B cell (primary cell): ENCODE measurements at regions not wholly inside any gene's neighbourhood (a gene's known extent, or its start where the extent isn't known, plus 50 kb on each side); places are given as distances from the start of the nearest gene placed in this dataset.

Source experiments
- ATAC-seq: fragments of 200-7000 bp; cut with Tn5 transposase; one replicate; pipeline ENCODE4 v1.10.0; 2021; ENCODE audit warnings: low read depth, mild to moderate bottlenecking, moderate number of reproducible peaks, moderate library complexity
- CTCF ChIA-PET: fragments of 350-600 bp; sonication (Branson Sonifier 250); formaldehyde crosslinking; loops from one replicate; lab custom pipeline; 2021; ENCODE audit warnings: antibody characterized with exemption, inconsistent platforms; lab: Charles Lee
- POLR2A ChIA-PET: fragments of 350-600 bp; sonication (Branson Sonifier 250); formaldehyde crosslinking; loops from one replicate; lab custom pipeline; 2021; ENCODE audit warnings: antibody characterized with exemption; lab: Charles Lee
- DNase-seq: peaks from one replicate; pipeline ENCODE4 v3.0.0; 2013
- H2AFZ ChIP-seq: 2 replicates; pipeline ENCODE4 v1.6.1; 2012; ENCODE audit warnings: mild to moderate bottlenecking, low read depth, low read length; ENCODE audit not compliant: insufficient read depth, poor library complexity, severe bottlenecking
- H3K27ac ChIP-seq, 2 donors: 1 replicate in 1 of 2; 2 replicates in 1 of 2; pipeline ENCODE4 v1.5.1; 2012 to 2013; ENCODE audit warnings: low read length in 2 of 2, mild to moderate bottlenecking in 2 of 2, moderate library complexity in 1 of 2
- H3K27me3 ChIP-seq, 4 experiments: fragments of 200-600 bp in 1 of 4; sonication (generic) in 1 of 4; replicated peaks in 1 of 4; 1 replicate in 2 of 4; 2 replicates in 2 of 4; pipeline versions ENCODE4 v1.6.1 to v1.7.0; 2013 to 2016; ENCODE audit warnings: low read length in 3 of 4, mild to moderate bottlenecking in 2 of 4, mixed read lengths in 1 of 4, moderate library complexity in 1 of 4; ENCODE audit not compliant: insufficient read depth in 4 of 4, control insufficient read depth in 3 of 4; ENCODE audit errors: control extremely low read depth in 1 of 4
- H3K36me3 ChIP-seq, 2 experiments: replicated peaks in 1 of 2; 1 replicate in 1 of 2; 2 replicates in 1 of 2; pipeline versions ENCODE4 v1.6.1 to v1.7.1; 2013; ENCODE audit warnings: low read length in 1 of 2; ENCODE audit not compliant: insufficient read depth in 2 of 2, control insufficient read depth in 1 of 2; ENCODE audit errors: control extremely low read depth in 1 of 2, extremely low read depth in 1 of 2
- H3K4me1 ChIP-seq, 2 donors: fragments of 200-600 bp in 1 of 2; sonication (generic) in 1 of 2; 1 replicate in 1 of 2; 2 replicates in 1 of 2; pipeline versions ENCODE4 v1.5.1 to v1.6.1; 2013 to 2017; ENCODE audit warnings: low read length in 2 of 2; ENCODE audit not compliant: control insufficient read depth in 2 of 2, insufficient read depth in 2 of 2
- H3K4me2 ChIP-seq: replicated peaks from 2 replicates; pipeline ENCODE3; 2012; ENCODE audit warnings: mild to moderate bottlenecking, low read depth, low read length; ENCODE audit not compliant: poor library complexity, severe bottlenecking
- H3K4me3 ChIP-seq, 5 experiments: fragments of 200-600 bp in 1 of 5; sonication (generic) in 1 of 5; 1 replicate in 3 of 5; 2 replicates in 2 of 5; pipeline versions ENCODE4 v1.5.1 to v1.7.0; 2011 to 2016; ENCODE audit warnings: low read length in 4 of 5, mild to moderate bottlenecking in 4 of 5, low read depth in 2 of 5, control low read depth in 1 of 5, moderate library complexity in 1 of 5; ENCODE audit not compliant: insufficient read depth in 1 of 5; ENCODE audit errors: control extremely low read depth in 1 of 5, extremely low read depth in 1 of 5
- H3K79me2 ChIP-seq: fragments of 200-600 bp; sonication (generic); one replicate; pipeline ENCODE4 v1.6.0; 2016; ENCODE audit warnings: low read length; ENCODE audit not compliant: control insufficient read depth, insufficient read depth
- H3K9ac ChIP-seq: fragments of 200-600 bp; sonication (generic); 2 replicates; pipeline ENCODE4 v1.6.1; 2017; ENCODE audit warnings: mild to moderate bottlenecking, low read length, moderate library complexity
- H3K9me3 ChIP-seq, 3 donors: one replicate each; pipeline versions ENCODE4 v1.6.1 to v1.7.1; 2013; ENCODE audit warnings: low read length in 2 of 3; ENCODE audit not compliant: control insufficient read depth in 2 of 3, insufficient read depth in 1 of 3; ENCODE audit errors: control extremely low read depth in 1 of 3
- H4K20me1 ChIP-seq: 2 replicates; pipeline ENCODE4 v1.6.0; 2012; ENCODE audit warnings: mild to moderate bottlenecking, low read length; ENCODE audit not compliant: insufficient read depth, control insufficient read depth, poor library complexity, severe bottlenecking
- H3K27ac Mint-ChIP-seq: one replicate; pipeline ENCODE4 v1.8.0; 2021; ENCODE audit warnings: mixed read lengths
- H3K27me3 Mint-ChIP-seq: one replicate; pipeline ENCODE4 v1.8.0; 2021; ENCODE audit warnings: mixed read lengths
- H3K4me1 Mint-ChIP-seq: one replicate; pipeline ENCODE4 v1.8.0; 2021; ENCODE audit warnings: mixed read lengths
- H3K4me3 Mint-ChIP-seq: one replicate; pipeline ENCODE4 v1.8.0; 2021; ENCODE audit warnings: mixed read lengths
- H3K9me3 Mint-ChIP-seq: one replicate; pipeline ENCODE4 v1.8.0; 2022; ENCODE audit warnings: mixed read lengths; ENCODE audit not compliant: insufficient read depth
- EZH2 ChIP-seq: IDR thresholded peaks from 2 replicates; pipeline ENCODE4 v1.6.1; 2012; ENCODE audit warnings: borderline replicate concordance, low read depth, mild to moderate bottlenecking, moderate library complexity, low read length; ENCODE audit not compliant: insufficient read depth, poor library complexity, severe bottlenecking
- WGBS: methylation state at CpG from one replicate; pipeline ENCODE4 v1.1.5; 2013; ENCODE audit warnings: missing lambda C conversion rate; ENCODE audit not compliant: insufficient coverage; 5-methylcytosine and 5-hydroxymethylcytosine counted together
- intact Hi-C: fragments of 100-400 bp; cut with micrococcal nuclease; formaldehyde crosslinking; loops from one replicate; pipeline ENCODE4 v1.10.0; 2022
- TF ChIP-seq, protein P1 (sequence below): fragments of 200-600 bp; IDR thresholded peaks from one replicate; pipeline ENCODE4 v1.8.0; 2022; ENCODE audit warnings: antibody characterized with exemption, mild to moderate bottlenecking

DNA sequence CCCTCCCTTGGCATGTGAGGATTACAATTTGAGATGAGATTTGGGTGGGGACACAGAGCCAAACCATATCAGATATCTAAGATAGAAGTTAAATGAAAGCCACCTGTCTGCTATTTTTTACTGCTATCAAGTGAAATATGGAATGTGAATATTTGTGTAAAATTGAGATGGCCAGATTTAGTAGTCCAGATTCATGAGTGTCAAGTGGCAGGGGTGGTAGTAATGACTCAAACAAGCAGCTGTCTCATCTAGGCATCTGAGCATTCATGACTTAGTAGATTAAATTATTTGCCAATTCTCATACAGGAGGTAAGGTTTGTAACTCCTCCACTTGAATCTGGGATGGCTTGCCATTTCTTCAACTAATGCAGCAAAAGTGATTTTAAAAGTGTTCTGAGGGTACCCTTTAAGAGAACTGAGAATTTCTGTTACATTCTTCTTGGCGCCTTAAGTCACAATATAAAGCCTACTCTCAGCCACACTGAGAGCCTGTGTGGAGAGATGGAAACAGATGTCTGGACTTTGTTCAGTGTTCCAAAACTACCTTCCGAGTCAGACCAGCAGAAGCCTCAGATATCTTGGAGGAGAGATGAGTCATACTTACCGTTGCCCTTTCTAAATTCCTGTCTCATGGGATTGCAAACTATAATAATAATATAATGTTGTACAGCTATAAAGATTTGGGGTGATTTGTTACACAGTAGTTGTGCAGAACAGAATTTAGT, 1065.6 kb upstream of the TMPRSS15 start:
- no peak overlapping the region for H3K27ac ChIP-seq
- intact Hi-C loops, result no loop called here
- ATAC-seq, result no peak
- DNase-seq, result no peak
- no peaks in the 10 kb centered on the region for H3K27me3 ChIP-seq
- no CpG with 5 or more reads among the region's 3 CpGs for WGBS
- H3K4me3 ChIP-seq, result no peak overlapping the region
- no peak overlapping the region for H3K9ac ChIP-seq
- H3K36me3 ChIP-seq, result no peaks in the 10 kb centered on the region
- no peaks in the 10 kb centered on the region for H3K79me2 ChIP-seq
- H3K27me3 Mint-ChIP-seq, result no peaks in the 10 kb centered on the region
- ChIA-PET POLR2A (no interaction called here), CTCF (no interaction called here)
- H3K27ac Mint-ChIP-seq, result no peak overlapping the region
- no peaks in the 10 kb centered on the region for H3K4me1 Mint-ChIP-seq
- H2AFZ ChIP-seq, result no peak overlapping the region
- H3K9me3 ChIP-seq, result no peaks in the 10 kb centered on the region
- peaks cover 2% of the 10 kb centered on the region for H3K9me3 Mint-ChIP-seq
- H3K4me1 ChIP-seq, result no peaks in the 10 kb centered on the region
- H4K20me1 ChIP-seq, result no peaks in the 10 kb centered on the region
- TF ChIP-seq EZH2, result no peak
- TF ChIP-seq, protein P1, sequence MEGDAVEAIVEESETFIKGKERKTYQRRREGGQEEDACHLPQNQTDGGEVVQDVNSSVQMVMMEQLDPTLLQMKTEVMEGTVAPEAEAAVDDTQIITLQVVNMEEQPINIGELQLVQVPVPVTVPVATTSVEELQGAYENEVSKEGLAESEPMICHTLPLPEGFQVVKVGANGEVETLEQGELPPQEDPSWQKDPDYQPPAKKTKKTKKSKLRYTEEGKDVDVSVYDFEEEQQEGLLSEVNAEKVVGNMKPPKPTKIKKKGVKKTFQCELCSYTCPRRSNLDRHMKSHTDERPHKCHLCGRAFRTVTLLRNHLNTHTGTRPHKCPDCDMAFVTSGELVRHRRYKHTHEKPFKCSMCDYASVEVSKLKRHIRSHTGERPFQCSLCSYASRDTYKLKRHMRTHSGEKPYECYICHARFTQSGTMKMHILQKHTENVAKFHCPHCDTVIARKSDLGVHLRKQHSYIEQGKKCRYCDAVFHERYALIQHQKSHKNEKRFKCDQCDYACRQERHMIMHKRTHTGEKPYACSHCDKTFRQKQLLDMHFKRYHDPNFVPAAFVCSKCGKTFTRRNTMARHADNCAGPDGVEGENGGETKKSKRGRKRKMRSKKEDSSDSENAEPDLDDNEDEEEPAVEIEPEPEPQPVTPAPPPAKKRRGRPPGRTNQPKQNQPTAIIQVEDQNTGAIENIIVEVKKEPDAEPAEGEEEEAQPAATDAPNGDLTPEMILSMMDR, result no peak
- no peak overlapping the region for H3K4me2 ChIP-seq
- no peak overlapping the region for H3K4me3 Mint-ChIP-seq

DNA sequence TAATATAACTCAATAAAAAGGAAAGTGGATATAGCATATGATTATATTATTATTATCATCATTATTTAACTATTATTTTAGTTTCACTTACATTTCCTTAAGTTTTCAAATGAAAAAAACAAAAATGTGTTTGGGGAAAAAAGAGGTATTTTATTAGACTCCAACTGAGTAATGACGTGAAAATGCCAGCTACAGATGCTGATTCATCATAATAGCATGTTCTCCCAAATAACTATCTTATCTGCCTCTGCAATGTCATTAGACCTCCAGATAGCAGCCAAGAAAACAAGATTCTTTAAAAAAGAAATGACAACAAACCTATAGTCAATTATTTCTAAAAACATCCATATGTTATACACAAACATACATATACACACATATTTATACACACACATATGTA, 1071.9 kb upstream of the TMPRSS15 start:
- H3K4me3 ChIP-seq, result no peak overlapping the region
- no peak overlapping the region for H3K27ac ChIP-seq
- intact Hi-C loops, result no loop called here
- ATAC-seq (no peak), DNase-seq (no peak)
- H3K27me3 Mint-ChIP-seq, result no peaks in the 10 kb centered on the region
- no peaks in the 10 kb centered on the region for H3K36me3 ChIP-seq
- no peak overlapping the region for H3K4me3 Mint-ChIP-seq
- H3K4me1 Mint-ChIP-seq, result no peaks in the 10 kb centered on the region
- TF ChIP-seq EZH2, result no peak
- TF ChIP-seq, protein P1, result no peak
- H3K4me2 ChIP-seq, result no peak overlapping the region
- POLR2A ChIA-PET, result no interaction called here
- no peaks in the 10 kb centered on the region for H3K79me2 ChIP-seq
- H2AFZ ChIP-seq, result no peak overlapping the region
- no peaks in the 10 kb centered on the region for H3K27me3 ChIP-seq
- no peaks in the 10 kb centered on the region for H4K20me1 ChIP-seq
- H3K27ac Mint-ChIP-seq, result no peak overlapping the region
- CTCF ChIA-PET, result no interaction called here
- H3K9me3 ChIP-seq, result peaks cover 0 to 14% (median 0%) of the 10 kb centered on the region in 3 donors
- no peak overlapping the region for H3K9ac ChIP-seq
- peaks cover 4% of the 10 kb centered on the region for H3K9me3 Mint-ChIP-seq
- no peaks in the 10 kb centered on the region for H3K4me1 ChIP-seq
- WGBS, result no CpG with 5 or more reads among the region's 1 CpG
